ENCODE measurements at regions not wholly inside any gene's neighbourhood (a gene's known extent, or its start where the extent isn't known, plus 50 kb on each side); places are given as distances from the start of the nearest gene placed in this dataset.
"Not testable (repeated sequence)": the region's sequence is repeated elsewhere in the genome, so short reads cannot be mapped to it uniquely, and the experiment has no call there.

- no peaks in the 10 kb centered on the region for H3K9me3 ChIP-seq (ENCODE audit: control insufficient read depth in 4 of 4, insufficient read depth in 3 of 4, low read length in 3 of 4)
- H3K27me3 ChIP-seq (ENCODE audit: control insufficient read depth in 3 of 3, insufficient read depth in 3 of 3, low read length in 2 of 3): no peaks in the 10 kb centered on the region
- no peak for DNase-seq
- H3K27ac ChIP-seq (ENCODE audit: low read depth in 1 of 2, low read length in 1 of 2): no peak overlapping the region
- no peak overlapping the region for H3K9ac ChIP-seq (ENCODE audit: insufficient read depth in 1 of 2, low read length in 2 of 2)
- H3K36me3 ChIP-seq (ENCODE audit: control insufficient read depth in 4 of 4, insufficient read depth in 4 of 4, low read length in 4 of 4): no peaks in the 10 kb centered on the region
- WGBS, 2 donors: 79 to 82% methylated on average over 13 of the region's 13 CpGs
- TF ChIP-seq CTCF (IDR thresholded peaks at IDR 0.05; ENCODE audit: control extremely low read depth, extremely low read depth): no peak
- ATAC-seq (ENCODE audit: insufficient read depth, low FRiP score): no peak
- H3K4me3 ChIP-seq: no peak overlapping the region
- H3K4me1 ChIP-seq (ENCODE audit: control insufficient read depth in 5 of 5, insufficient read depth in 5 of 5, low read length in 5 of 5): peaks cover 0 to 8% (median 0%) of the 10 kb centered on the region in 5 donors
Observed at GRCh38 chr5:126056851-126057622, 366.2 kb upstream of the GRAMD2B start.

- H3K4me3 ChIP-seq; DNase-seq; H3K4me1 ChIP-seq (ENCODE audit: control insufficient read depth in 5 of 5, insufficient read depth in 5 of 5, low read length in 5 of 5); ATAC-seq (ENCODE audit: insufficient read depth, low FRiP score); H3K27ac ChIP-seq (ENCODE audit: low read depth in 1 of 2, low read length in 1 of 2); H3K9ac ChIP-seq (ENCODE audit: insufficient read depth in 1 of 2, low read length in 2 of 2); H3K9me3 ChIP-seq (ENCODE audit: control insufficient read depth in 4 of 4, insufficient read depth in 3 of 4, low read length in 3 of 4); H3K27me3 ChIP-seq (ENCODE audit: control insufficient read depth in 3 of 3, insufficient read depth in 3 of 3, low read length in 2 of 3); H3K36me3 ChIP-seq (ENCODE audit: control insufficient read depth in 4 of 4, insufficient read depth in 4 of 4, low read length in 4 of 4): not testable (repeated sequence)
- 84 to 94% methylated on average over 5 of the region's 5 CpGs for WGBS, 2 donors
Observed at GRCh38 chr5:126058392-126058791, 364.8 kb upstream of the GRAMD2B start.

GRCh38 chr5:126062398-126063221 lies 360.6 kb upstream of the GRAMD2B start:
- Histone ChIP-seq H3K9ac (ENCODE audit: insufficient read depth in 1 of 2, low read length in 2 of 2) (no peak overlapping the region), H3K27me3 (ENCODE audit: control insufficient read depth in 3 of 3, insufficient read depth in 3 of 3, low read length in 2 of 3) (no peaks in the 10 kb centered on the region), H3K36me3 (ENCODE audit: control insufficient read depth in 4 of 4, insufficient read depth in 4 of 4, low read length in 4 of 4) (no peaks in the 10 kb centered on the region), H3K4me1 (ENCODE audit: control insufficient read depth in 5 of 5, insufficient read depth in 5 of 5, low read length in 5 of 5) (peaks cover 0 to 4% (median 0%) of the 10 kb centered on the region in 5 donors), H3K27ac (ENCODE audit: low read depth in 1 of 2, low read length in 1 of 2) (no peak overlapping the region), H3K4me3 (no peak overlapping the region), H3K9me3 (ENCODE audit: control insufficient read depth in 4 of 4, insufficient read depth in 3 of 4, low read length in 3 of 4) (peaks cover 0 to 6% (median 0%) of the 10 kb centered on the region in 4 donors)
- DNase-seq (peak in 1 of 3 donors; percentile 12), ATAC-seq (ENCODE audit: insufficient read depth, low FRiP score) (no peak)
- no peak for TF ChIP-seq CTCF (IDR thresholded peaks at IDR 0.05; ENCODE audit: control extremely low read depth, extremely low read depth)
- 31 to 32% methylated on average over 1 of the region's 1 CpG for WGBS, 2 donors

- Histone ChIP-seq H3K9me3 (ENCODE audit: control insufficient read depth in 4 of 4, insufficient read depth in 3 of 4, low read length in 3 of 4) (peaks cover 0 to 6% (median 0%) of the 10 kb centered on the region in 4 donors), H3K27ac (ENCODE audit: low read depth in 1 of 2, low read length in 1 of 2) (no peak overlapping the region), H3K9ac (ENCODE audit: insufficient read depth in 1 of 2, low read length in 2 of 2) (no peak overlapping the region), H3K36me3 (ENCODE audit: control insufficient read depth in 4 of 4, insufficient read depth in 4 of 4, low read length in 4 of 4) (no peaks in the 10 kb centered on the region), H3K4me3 (no peak overlapping the region), H3K27me3 (ENCODE audit: control insufficient read depth in 3 of 3, insufficient read depth in 3 of 3, low read length in 2 of 3) (no peaks in the 10 kb centered on the region), H3K4me1 (ENCODE audit: control insufficient read depth in 5 of 5, insufficient read depth in 5 of 5, low read length in 5 of 5) (peaks cover 0 to 4% (median 0%) of the 10 kb centered on the region in 5 donors)
- no peak for DNase-seq
- TF ChIP-seq CTCF (IDR thresholded peaks at IDR 0.05; ENCODE audit: control extremely low read depth, extremely low read depth): no peak
- no peak for ATAC-seq (ENCODE audit: insufficient read depth, low FRiP score)
- 89 to 93% methylated on average over 3 of the region's 3 CpGs for WGBS, 2 donors
Observed at GRCh38 chr5:126065061-126065460, 358.1 kb upstream of the GRAMD2B start.

All from lung (tissue), 11 donors.